SK-N-SH treated with all-trans-retinoic acid at 6 μM for 48 hours (cell line): ENCODE measurements at regions not wholly inside any gene's neighbourhood (a gene's known extent, or its start where the extent isn't known, plus 50 kb on each side); places are given as distances from the start of the nearest gene placed in this dataset.

Source experiments
- ATAC-seq: fragments of 200-7000 bp; cut with Tn5 transposase; 3 replicates; pipeline ENCODE4 v1.9.1; 2020; ENCODE audit warnings: mild to moderate bottlenecking, moderate library complexity
- BACH2 ChIP-seq: fragments of 250-450 bp; sonication (Bioruptor Pico); IDR thresholded peaks from 2 replicates; pipeline ENCODE4 v1.9.0; 2021; ENCODE audit warnings: mild to moderate bottlenecking, borderline replicate concordance
- CREB5 ChIP-seq: fragments of 250-450 bp; sonication (Bioruptor Pico); IDR thresholded peaks from 2 replicates; pipeline ENCODE4 v1.5.1; 2020; ENCODE audit warnings: low read depth, mild to moderate bottlenecking, moderate library complexity
- CSDC2 ChIP-seq: fragments of 250-450 bp; sonication (Bioruptor Pico); IDR thresholded peaks from 2 replicates; pipeline ENCODE4 v1.5.0; 2020; ENCODE audit warnings: mild to moderate bottlenecking, moderate library complexity
- ESRRG ChIP-seq: fragments of 250-450 bp; sonication (Bioruptor Pico); IDR thresholded peaks from 2 replicates; pipeline ENCODE4 v1.6.1; 2021; ENCODE audit warnings: mild to moderate bottlenecking
- GLIS3 ChIP-seq: fragments of 250-450 bp; sonication (Bioruptor Pico); IDR thresholded peaks from 2 replicates; pipeline ENCODE4 v1.5.0; 2020; ENCODE audit warnings: mild to moderate bottlenecking, moderate library complexity
- ISL1 ChIP-seq: fragments of 250-450 bp; sonication (Bioruptor Pico); IDR thresholded peaks from 2 replicates; pipeline ENCODE4 v2.1.2; 2022; ENCODE audit warnings: mild to moderate bottlenecking, moderate library complexity
- OSR1 ChIP-seq: fragments of 250-450 bp; sonication (Bioruptor Pico); IDR thresholded peaks from 2 replicates; pipeline ENCODE4 v1.8.0; 2022; ENCODE audit warnings: moderate library complexity, mild to moderate bottlenecking, inconsistent platforms
- PATZ1 ChIP-seq: fragments of 250-450 bp; sonication (Bioruptor Pico); IDR thresholded peaks from 2 replicates; pipeline ENCODE4 v1.8.0; 2020; ENCODE audit warnings: mild to moderate bottlenecking, moderate library complexity, borderline replicate concordance
- PPARA ChIP-seq: fragments of 250-450 bp; sonication (Bioruptor Pico); IDR thresholded peaks from 2 replicates; pipeline ENCODE4 v1.5.0; 2020; ENCODE audit warnings: mild to moderate bottlenecking, borderline replicate concordance
- RARB ChIP-seq: fragments of 250-450 bp; sonication (Bioruptor Pico); IDR thresholded peaks from 2 replicates; pipeline ENCODE4 v1.8.0; 2021; ENCODE audit warnings: mild to moderate bottlenecking, moderate library complexity
- SNAI2 ChIP-seq: fragments of 250-450 bp; sonication (Bioruptor Pico); IDR thresholded peaks from 2 replicates; pipeline ENCODE4 v1.5.0; 2020; ENCODE audit warnings: mild to moderate bottlenecking, moderate library complexity
- TCF4 ChIP-seq: fragments of 250-450 bp; sonication (Bioruptor Pico); IDR thresholded peaks from 2 replicates; pipeline ENCODE4 v1.8.0; 2021; ENCODE audit warnings: mild to moderate bottlenecking, moderate library complexity, borderline replicate concordance
- TOX ChIP-seq: fragments of 250-450 bp; sonication (Bioruptor Pico); IDR thresholded peaks from 2 replicates; pipeline ENCODE4 v1.8.0; 2021; ENCODE audit warnings: mild to moderate bottlenecking, moderate library complexity, borderline replicate concordance
- TSHZ2 ChIP-seq: fragments of 250-450 bp; sonication (Bioruptor Pico); IDR thresholded peaks from 2 replicates; pipeline ENCODE4 v1.5.0; 2020; ENCODE audit warnings: mild to moderate bottlenecking, moderate library complexity
- ZC3H10 ChIP-seq: fragments of 250-450 bp; sonication (Bioruptor Pico); IDR thresholded peaks from 2 replicates; pipeline ENCODE4 v1.5.1; 2021; ENCODE audit warnings: mild to moderate bottlenecking, moderate library complexity
- ZFP3 ChIP-seq: fragments of 250-450 bp; sonication (Bioruptor Pico); IDR thresholded peaks from 2 replicates; pipeline ENCODE4 v1.5.0; 2020; ENCODE audit warnings: mild to moderate bottlenecking, moderate library complexity
- ZFP30 ChIP-seq: fragments of 450-650 bp; formaldehyde crosslinking; IDR thresholded peaks from 2 replicates; pipeline ENCODE4 v1.5.0; 2022; ENCODE audit warnings: mild to moderate bottlenecking, moderate library complexity
- ZNF565 ChIP-seq: fragments of 450-650 bp; formaldehyde crosslinking; conservative IDR thresholded peaks from 2 replicates; pipeline ENCODE4 v1.5.0; 2020; ENCODE audit warnings: low read depth, mild to moderate bottlenecking, moderate library complexity
- ZNF70 ChIP-seq: fragments of 450-650 bp; formaldehyde crosslinking; IDR thresholded peaks from 2 replicates; pipeline ENCODE4 v1.5.0; 2020; ENCODE audit warnings: mild to moderate bottlenecking, moderate library complexity
- ZNF8 ChIP-seq: fragments of 450-650 bp; formaldehyde crosslinking; IDR thresholded peaks from 2 replicates; pipeline ENCODE4 v1.5.0; 2020; ENCODE audit warnings: mild to moderate bottlenecking, moderate library complexity
- TF ChIP-seq, protein P1 (sequence below): fragments of 250-450 bp; sonication (Bioruptor Pico); IDR thresholded peaks from 2 replicates; pipeline ENCODE4 v1.8.0; 2021; ENCODE audit warnings: low read depth, mild to moderate bottlenecking, moderate library complexity, borderline replicate concordance
- TF ChIP-seq, protein P2 (sequence below): fragments of 250-450 bp; sonication (Bioruptor Pico); IDR thresholded peaks from 2 replicates; pipeline ENCODE4 v1.5.1; 2021; ENCODE audit warnings: mild to moderate bottlenecking, moderate library complexity

DNA sequence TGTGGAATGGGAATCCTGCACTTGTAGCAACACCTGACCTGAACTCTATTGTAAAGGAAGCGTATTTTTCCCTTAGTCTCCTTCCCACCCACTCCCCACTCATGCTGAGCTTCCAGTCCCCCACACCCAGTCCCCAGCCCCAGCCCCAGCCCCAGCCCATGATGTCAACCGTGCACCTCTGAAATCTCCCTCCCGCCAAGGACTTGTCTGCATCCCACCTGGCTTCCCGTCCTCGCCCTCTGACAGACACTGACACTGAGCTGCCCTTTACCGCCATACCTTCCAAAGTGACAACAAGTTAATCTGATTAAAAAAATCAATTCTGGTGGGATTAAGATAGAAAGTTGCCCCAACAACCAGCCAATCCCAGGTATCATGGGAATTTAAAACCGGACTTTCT is 213.6 kb upstream of the CELF4 start:
- no peak for ATAC-seq
- TF ChIP-seq TCF4 (CRISPR knock-in tag), result no peak
- TF ChIP-seq PPARA, result no peak
- no peak for TF ChIP-seq ISL1
- no peak for TF ChIP-seq TOX (CRISPR knock-in tag)
- no peak for TF ChIP-seq ZFP30 (CRISPR knock-in tag)
- no peak for TF ChIP-seq ZNF70 (CRISPR knock-in tag)
- TF ChIP-seq ZC3H10 (CRISPR knock-in tag), result no peak
- TF ChIP-seq, protein P1, sequence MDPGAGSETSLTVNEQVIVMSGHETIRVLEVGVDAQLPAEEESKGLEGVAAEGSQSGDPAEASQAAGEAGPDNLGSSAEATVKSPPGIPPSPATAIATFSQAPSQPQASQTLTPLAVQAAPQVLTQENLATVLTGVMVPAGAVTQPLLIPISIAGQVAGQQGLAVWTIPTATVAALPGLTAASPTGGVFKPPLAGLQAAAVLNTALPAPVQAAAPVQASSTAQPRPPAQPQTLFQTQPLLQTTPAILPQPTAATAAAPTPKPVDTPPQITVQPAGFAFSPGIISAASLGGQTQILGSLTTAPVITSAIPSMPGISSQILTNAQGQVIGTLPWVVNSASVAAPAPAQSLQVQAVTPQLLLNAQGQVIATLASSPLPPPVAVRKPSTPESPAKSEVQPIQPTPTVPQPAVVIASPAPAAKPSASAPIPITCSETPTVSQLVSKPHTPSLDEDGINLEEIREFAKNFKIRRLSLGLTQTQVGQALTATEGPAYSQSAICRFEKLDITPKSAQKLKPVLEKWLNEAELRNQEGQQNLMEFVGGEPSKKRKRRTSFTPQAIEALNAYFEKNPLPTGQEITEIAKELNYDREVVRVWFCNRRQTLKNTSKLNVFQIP (CRISPR knock-in tag), result no peak
- no peak for TF ChIP-seq TSHZ2 (CRISPR knock-in tag)
- no peak for TF ChIP-seq CREB5 (CRISPR knock-in tag)
- no peak for TF ChIP-seq GLIS3 (CRISPR knock-in tag)

DNA sequence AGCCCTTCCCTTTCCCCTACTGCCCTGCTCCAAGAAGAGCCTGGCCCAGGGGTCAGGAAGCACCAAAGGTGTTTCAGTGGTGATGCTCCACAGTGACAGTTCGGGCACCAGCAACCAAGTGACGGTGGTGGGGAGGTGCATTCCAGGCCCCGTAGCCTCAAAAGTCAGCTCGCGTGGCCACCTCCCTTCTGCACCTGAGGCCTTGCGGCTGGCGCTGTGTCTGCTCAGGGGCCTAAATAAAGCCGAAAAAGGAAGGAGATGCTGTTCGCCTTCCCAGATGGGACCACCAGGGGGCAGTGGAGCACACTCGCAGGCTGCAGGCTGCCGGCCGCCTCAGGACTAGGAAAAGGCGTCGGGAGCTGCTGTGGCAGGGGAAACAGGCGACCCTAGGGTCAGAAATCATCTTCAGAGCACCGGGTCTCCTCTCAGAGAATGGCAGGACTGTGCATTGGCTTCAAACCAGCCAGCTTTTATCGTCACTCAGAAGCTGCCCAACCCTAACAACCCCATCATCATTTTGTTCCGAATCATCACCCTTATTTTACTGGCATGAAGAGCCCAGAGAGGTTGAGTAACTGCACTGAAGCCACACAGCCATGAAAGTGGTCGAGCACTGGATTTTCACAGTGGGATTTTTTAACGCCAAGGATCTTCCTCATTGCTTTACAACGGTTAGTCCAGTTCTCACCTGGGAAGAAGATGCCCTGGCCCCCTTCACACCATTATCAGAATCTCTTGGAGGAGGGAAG is 213.0 kb upstream of the CELF4 start:
- no peak; the same call in 2 of the 3 replicates for ATAC-seq
- no peak for TF ChIP-seq TCF4 (CRISPR knock-in tag)
- TF ChIP-seq OSR1 (CRISPR knock-in tag), result no peak
- no peak for TF ChIP-seq ISL1
- no peak for TF ChIP-seq PPARA
- TF ChIP-seq RARB, result no peak
- TF ChIP-seq PATZ1 (CRISPR knock-in tag), result no peak
- no peak for TF ChIP-seq ZNF70 (CRISPR knock-in tag)
- TF ChIP-seq, protein P2, sequence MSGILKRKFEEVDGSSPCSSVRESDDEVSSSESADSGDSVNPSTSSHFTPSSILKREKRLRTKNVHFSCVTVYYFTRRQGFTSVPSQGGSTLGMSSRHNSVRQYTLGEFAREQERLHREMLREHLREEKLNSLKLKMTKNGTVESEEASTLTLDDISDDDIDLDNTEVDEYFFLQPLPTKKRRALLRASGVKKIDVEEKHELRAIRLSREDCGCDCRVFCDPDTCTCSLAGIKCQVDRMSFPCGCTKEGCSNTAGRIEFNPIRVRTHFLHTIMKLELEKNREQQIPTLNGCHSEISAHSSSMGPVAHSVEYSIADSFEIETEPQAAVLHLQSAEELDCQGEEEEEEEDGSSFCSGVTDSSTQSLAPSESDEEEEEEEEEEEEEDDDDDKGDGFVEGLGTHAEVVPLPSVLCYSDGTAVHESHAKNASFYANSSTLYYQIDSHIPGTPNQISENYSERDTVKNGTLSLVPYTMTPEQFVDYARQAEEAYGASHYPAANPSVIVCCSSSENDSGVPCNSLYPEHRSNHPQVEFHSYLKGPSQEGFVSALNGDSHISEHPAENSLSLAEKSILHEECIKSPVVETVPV (CRISPR knock-in tag), result no peak
- no peak for TF ChIP-seq TOX (CRISPR knock-in tag)
- TF ChIP-seq ZNF8, result no peak
- no peak for TF ChIP-seq CSDC2
- TF ChIP-seq CREB5 (CRISPR knock-in tag), result no peak
- TF ChIP-seq ESRRG (CRISPR knock-in tag), result no peak
- no peak for TF ChIP-seq SNAI2 (CRISPR knock-in tag)
- no peak for TF ChIP-seq BACH2
- no peak for TF ChIP-seq ZNF565 (CRISPR knock-in tag)
- no peak for TF ChIP-seq ZC3H10 (CRISPR knock-in tag)
- TF ChIP-seq ZFP3 (CRISPR knock-in tag), result no peak
- no peak for TF ChIP-seq ZFP30 (CRISPR knock-in tag)
